ENCODE measurements at regions not wholly inside any gene's neighbourhood (a gene's known extent, or its start where the extent isn't known, plus 50 kb on each side); places are given as distances from the start of the nearest gene placed in this dataset.

DNA sequence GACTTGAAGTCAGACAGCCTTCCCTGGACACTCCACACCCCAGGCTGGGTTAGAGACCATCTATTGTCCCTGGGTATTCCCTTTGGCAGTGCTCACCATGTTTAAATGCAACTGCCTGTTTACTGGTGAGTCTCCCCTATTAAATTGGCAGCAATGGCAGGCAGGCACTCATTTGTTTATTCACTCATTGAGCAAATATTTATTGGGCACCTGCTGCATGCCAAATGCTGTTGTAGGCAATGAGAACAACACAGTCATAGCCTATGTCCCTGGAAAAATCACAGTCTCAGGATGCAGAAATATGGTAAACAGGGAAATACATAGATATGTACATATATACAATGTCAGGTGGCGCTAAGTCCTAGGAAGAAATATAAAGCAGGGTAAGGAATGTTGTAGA lies 212.8 kb downstream of the SUDS3 start:
- Histone ChIP-seq H3K36me3 (ENCODE audit: control insufficient read depth, insufficient read depth, low read length) (no peaks in the 10 kb centered on the region), H3K27me3 (ENCODE audit: control insufficient read depth, insufficient read depth, low read length, poor library complexity, severe bottlenecking) (no peaks in the 10 kb centered on the region), H3K4me1 (ENCODE audit: control insufficient read depth, insufficient read depth, low read length) (no peaks in the 10 kb centered on the region), H3K9me3 (ENCODE audit: control insufficient read depth, low read length) (peaks cover 13% of the 10 kb centered on the region), H3K9ac (ENCODE audit: extremely low read depth, low read length, poor library complexity, severe bottlenecking) (no peak overlapping the region), H3K27ac (ENCODE audit: low read depth, low read length) (no peak overlapping the region), H3K4me3 (ENCODE audit: low read length) (no peak overlapping the region)
- Mint-ChIP-seq H3K4me3 (no peak overlapping the region), H3K9me3 (peaks cover 8% of the 10 kb centered on the region), H3K27me3 (ENCODE audit: insufficient read depth) (peaks cover 4% of the 10 kb centered on the region), H3K4me1 (no peaks in the 10 kb centered on the region), H3K27ac (no peak overlapping the region), H3K36me3 (ENCODE audit: low read depth) (no peaks in the 10 kb centered on the region)
- TF ChIP-seq, protein P1, sequence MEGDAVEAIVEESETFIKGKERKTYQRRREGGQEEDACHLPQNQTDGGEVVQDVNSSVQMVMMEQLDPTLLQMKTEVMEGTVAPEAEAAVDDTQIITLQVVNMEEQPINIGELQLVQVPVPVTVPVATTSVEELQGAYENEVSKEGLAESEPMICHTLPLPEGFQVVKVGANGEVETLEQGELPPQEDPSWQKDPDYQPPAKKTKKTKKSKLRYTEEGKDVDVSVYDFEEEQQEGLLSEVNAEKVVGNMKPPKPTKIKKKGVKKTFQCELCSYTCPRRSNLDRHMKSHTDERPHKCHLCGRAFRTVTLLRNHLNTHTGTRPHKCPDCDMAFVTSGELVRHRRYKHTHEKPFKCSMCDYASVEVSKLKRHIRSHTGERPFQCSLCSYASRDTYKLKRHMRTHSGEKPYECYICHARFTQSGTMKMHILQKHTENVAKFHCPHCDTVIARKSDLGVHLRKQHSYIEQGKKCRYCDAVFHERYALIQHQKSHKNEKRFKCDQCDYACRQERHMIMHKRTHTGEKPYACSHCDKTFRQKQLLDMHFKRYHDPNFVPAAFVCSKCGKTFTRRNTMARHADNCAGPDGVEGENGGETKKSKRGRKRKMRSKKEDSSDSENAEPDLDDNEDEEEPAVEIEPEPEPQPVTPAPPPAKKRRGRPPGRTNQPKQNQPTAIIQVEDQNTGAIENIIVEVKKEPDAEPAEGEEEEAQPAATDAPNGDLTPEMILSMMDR (conservative IDR thresholded peaks at IDR 0.05), result no peak
- no peak for DNase-seq
- 71 to 92% methylated on average over 1 of the region's 1 CpG for WGBS, 2 experiments (ENCODE audit: insufficient coverage in 1 of 2, insufficient read length in 1 of 2)

DNA sequence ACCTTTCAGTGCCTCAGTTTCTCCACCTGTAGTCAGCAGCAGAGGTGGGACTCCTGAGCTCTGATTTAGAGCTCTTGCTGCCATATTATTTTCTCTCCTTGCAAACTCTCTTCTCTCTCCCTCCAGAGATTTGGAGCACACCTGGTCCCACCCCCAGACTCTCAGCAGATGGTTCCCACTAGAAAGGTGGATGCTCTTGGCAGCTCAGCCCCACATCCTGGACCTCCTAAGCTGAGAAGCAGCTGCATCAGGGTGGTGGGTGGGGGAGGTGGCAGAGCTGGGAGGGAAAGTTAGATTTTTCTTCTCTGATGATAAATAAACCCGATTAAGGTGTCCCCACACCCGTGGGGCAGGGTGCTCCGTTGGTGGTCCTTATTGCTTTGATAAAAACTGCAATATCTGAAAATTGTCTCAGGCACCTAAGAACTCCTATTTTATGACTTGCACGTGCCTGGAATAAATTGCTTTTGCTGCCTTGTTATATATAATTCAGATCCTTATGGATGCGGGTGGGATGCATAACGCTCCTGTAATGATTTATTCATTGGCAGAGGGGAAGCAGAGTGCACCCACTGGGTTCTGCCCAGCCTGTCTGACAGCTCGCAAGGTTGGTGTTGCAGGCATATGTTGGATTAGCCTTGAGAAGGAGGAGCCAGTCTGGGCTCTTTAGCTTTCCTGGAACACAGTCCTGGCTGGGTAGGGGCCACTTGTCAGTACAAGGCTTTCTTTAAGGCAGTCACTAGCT lies 214.2 kb downstream of the SUDS3 start:
- Histone ChIP-seq H3K27ac (ENCODE audit: low read depth, low read length) (no peak overlapping the region), H3K9me3 (ENCODE audit: control insufficient read depth, low read length) (peaks cover 13% of the 10 kb centered on the region), H3K27me3 (ENCODE audit: control insufficient read depth, insufficient read depth, low read length, poor library complexity, severe bottlenecking) (no peaks in the 10 kb centered on the region), H3K4me1 (ENCODE audit: control insufficient read depth, insufficient read depth, low read length) (no peaks in the 10 kb centered on the region), H3K9ac (ENCODE audit: extremely low read depth, low read length, poor library complexity, severe bottlenecking) (no peak overlapping the region), H3K36me3 (ENCODE audit: control insufficient read depth, insufficient read depth, low read length) (no peaks in the 10 kb centered on the region), H3K4me3 (ENCODE audit: low read length) (no peak overlapping the region)
- Mint-ChIP-seq H3K27ac (no peak overlapping the region), H3K4me1 (no peaks in the 10 kb centered on the region), H3K9me3 (peaks cover 8% of the 10 kb centered on the region), H3K36me3 (ENCODE audit: low read depth) (no peaks in the 10 kb centered on the region), H3K4me3 (no peak overlapping the region), H3K27me3 (ENCODE audit: insufficient read depth) (peaks cover 4% of the 10 kb centered on the region)
- TF ChIP-seq, protein P1 (conservative IDR thresholded peaks at IDR 0.05), result no peak
- WGBS, 2 experiments (ENCODE audit: insufficient coverage in 1 of 2, insufficient read length in 1 of 2), result 78 to 79% methylated on average over 5 to 7 of the region's 7 CpGs
- DNase-seq, result no peak

DNA sequence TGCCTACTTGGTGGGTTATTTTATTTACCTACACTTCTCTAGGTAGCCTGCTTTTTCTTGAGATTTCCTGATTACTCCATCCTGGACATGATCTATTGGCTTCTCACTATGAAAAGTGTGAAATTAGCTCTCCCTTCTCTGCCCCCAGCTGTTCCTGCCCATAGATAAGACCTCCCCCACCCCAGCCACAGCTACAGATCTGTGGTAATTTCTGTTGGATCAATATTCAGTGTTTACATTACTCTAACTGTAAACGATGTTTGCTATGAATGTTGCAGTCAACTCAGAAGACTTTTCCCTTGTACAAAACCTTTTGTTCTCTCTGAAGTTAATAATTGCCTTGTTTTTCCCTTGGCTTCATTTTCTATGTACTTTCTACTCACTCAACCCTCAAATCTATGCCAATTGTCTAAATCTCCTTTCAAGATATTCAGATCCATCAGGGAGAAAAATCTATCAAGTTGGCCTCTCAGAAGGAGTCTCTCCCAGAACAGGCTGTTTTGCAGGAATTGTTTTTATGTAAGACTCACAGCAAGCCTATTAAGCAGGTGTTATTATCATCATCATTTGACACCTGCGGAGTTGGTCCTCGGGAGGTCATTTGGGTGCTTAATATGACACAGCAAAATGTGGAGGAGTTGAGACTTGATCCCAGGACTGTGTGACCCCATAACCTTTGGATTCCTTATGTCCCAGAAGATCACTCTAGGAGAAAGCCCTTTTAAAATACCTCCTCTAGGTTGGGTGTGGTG lies 227.4 kb downstream of the SUDS3 start:
- no peak overlapping the region for H3K27ac Mint-ChIP-seq
- WGBS, 2 experiments (ENCODE audit: insufficient coverage in 1 of 2, insufficient read length in 1 of 2), result 83 to 88% methylated on average over 3 of the region's 3 CpGs
- DNase-seq, result no peak
- Histone ChIP-seq H3K9me3 (ENCODE audit: control insufficient read depth, low read length) (peaks cover 7% of the 10 kb centered on the region), H3K27me3 (ENCODE audit: control insufficient read depth, insufficient read depth, low read length, poor library complexity, severe bottlenecking) (no peaks in the 10 kb centered on the region), H3K9ac (ENCODE audit: extremely low read depth, low read length, poor library complexity, severe bottlenecking) (no peak overlapping the region), H3K36me3 (ENCODE audit: control insufficient read depth, insufficient read depth, low read length) (no peaks in the 10 kb centered on the region), H3K4me3 (ENCODE audit: low read length) (no peak overlapping the region), H3K4me1 (ENCODE audit: control insufficient read depth, insufficient read depth, low read length) (peaks cover 11% of the 10 kb centered on the region), H3K27ac (ENCODE audit: low read depth, low read length) (no peak overlapping the region)
- no peak overlapping the region for H3K4me3 Mint-ChIP-seq
- peaks cover 8% of the 10 kb centered on the region for H3K27me3 Mint-ChIP-seq (ENCODE audit: insufficient read depth)
- peaks cover 5% of the 10 kb centered on the region for H3K9me3 Mint-ChIP-seq
- TF ChIP-seq, protein P1 (conservative IDR thresholded peaks at IDR 0.05), result no peak
- H3K36me3 Mint-ChIP-seq (ENCODE audit: low read depth), result no peaks in the 10 kb centered on the region
- H3K4me1 Mint-ChIP-seq, result peaks cover 20% of the 10 kb centered on the region
